CD4-positive, alpha-beta T cell treated with Interferon gamma for 1 hour (primary cell): ENCODE measurements at regions not wholly inside any gene's neighbourhood (a gene's known extent, or its start where the extent isn't known, plus 50 kb on each side); places are given as distances from the start of the nearest gene placed in this dataset.
"Not testable (repeated sequence)": the region's sequence is repeated elsewhere in the genome, so short reads cannot be mapped to it uniquely, and the experiment has no call there.

Experiments used
- DNase-seq: peaks from one replicate; pipeline ENCODE4 v3.0.0-alpha.2; 2020

DNA sequence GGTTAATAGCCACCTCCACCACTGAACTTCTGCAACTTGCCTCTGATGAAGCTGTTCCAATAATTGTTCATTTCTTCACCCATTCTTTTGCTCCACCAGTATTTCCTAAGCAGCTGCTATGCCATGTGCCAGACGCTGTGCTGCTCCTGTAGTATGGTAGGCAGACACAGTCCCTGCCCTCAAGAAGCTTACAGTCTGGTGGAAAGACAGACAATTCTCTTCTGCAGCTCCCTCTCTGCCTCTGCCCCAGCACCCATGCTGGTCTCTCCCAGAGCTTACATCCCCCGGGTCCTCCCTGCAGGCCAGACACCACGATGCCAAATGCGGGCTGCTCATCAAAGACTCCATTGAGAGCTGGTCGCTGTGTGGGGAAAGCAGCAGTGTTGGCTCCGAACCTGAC, 111.6 kb upstream of the ESRRB start:
- no peak for DNase-seq

DNA sequence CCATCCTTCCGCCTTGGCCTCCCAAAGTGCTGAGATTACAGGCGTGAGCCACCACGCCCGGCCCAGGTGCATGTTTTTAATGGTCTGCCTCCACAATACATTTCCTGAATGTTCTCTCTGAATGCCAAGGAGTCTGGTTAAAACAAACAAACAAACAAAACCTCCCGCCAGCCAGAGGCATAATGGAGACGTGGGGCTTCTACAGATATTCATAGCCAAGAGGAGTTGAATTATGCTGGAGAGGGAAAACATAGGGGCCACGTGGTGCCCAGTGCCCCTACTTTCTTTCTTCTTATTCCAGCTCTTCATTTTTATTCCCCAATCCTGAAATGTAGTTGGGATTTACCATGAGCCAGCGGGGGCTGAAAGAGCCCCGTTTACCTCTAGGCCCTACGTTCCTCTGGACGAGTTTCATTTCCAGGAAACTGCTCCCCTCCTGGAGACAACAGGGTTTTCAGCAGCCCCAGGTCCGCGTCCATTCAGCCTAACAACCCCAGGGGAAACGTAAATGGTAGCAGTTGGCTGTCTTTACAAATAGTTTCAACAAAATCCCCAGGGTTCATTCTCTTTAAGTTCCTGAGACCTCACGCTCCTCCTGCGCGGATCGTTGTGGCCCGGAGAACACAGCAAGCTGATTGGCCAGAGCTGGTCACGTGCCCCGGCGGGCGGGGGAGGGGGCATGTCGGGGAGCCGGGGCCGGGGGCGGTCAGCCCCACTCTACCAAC, 108.5 kb upstream of the ESRRB start:
- peak; percentile 4 for DNase-seq

DNA sequence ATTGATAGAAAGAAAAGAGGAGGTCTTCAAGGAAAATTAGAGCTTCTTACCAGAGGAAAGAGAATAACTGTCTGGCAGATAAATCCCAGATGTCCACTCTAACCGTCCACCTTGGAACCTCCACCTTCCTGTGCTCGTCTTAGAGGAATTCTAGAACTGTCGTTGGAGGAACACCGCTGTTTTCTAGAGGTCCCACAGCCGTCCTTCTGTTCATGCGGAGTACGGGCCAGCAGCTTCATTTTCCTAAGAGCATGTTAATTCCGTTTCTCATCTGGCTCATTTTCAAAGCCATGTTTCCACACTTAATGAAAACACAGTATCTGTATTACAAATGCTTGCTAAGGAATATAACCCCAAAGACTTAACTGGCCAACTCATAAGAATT, 107.9 kb upstream of the ESRRB start:
- no peak for DNase-seq

DNA sequence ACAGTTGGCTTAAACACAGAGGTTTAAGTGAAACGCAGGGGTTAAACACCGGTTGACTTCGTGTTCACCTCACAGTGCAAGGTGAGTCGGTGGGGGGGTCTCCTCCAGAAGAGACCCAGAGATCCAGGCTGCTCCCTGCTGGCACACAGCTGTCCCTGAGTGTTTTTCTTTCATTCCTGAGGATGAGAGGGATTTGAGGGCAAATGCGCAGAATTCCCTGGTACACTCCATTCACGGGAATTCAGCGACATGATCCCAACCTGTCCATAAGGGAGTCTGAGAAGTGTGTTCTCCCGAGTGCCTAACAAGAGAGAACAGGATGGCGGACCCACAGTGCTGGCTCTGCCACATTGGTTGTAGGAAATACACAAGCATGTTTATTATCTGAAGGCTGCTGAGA, 107.2 kb upstream of the ESRRB start:
- DNase-seq: no peak

DNA sequence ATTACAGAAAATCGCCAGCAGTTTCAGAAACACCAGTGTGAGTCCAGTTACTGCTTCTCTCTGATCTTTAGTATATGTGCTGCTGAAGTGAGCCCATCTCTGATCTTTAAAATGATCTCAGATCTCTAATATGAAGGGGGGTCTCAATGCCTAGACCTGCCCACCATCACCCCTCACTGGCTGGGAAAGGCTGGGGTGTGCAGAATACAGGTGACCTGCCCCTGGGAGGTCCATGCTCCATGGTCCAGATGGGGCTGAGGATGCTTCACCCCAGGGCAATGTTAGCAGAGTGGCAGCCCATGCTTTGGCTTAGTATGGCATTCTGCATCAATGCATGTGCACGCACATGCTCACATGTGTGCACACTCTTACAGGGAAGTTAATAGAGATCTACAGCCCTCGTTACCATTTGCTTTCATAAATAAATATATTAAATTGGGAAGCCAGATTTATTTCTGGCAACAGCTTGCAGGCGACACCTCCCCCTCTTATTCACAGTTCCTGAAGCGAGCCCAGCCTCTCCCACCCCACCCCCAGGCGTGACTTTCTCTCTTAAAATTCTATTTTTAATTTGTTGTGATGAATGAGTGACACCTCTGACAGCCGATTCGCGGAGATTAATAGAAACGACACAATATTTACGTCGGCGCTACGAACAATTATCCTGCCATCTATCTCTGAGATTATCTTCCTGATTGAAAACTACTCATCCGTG, 104.7 kb upstream of the ESRRB start:
- no peak for DNase-seq

DNA sequence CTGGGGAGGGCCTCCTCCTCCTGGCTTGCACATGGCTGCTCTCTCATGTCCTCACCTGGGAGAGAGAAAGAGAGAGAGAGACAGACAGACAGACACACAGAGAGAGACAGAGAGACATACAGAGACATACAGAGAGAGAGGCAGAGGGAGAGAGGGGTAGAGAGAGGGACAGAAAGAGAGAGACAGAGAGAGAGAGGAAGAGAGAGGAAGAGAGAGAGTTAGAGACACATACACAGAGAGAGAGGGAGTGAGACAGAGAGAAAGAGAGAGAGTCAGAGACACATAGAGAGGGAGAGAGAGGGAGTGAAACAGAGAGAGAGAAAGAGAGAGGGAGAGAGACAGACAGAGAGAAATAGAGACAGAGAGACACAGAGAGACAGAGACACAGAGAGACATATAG, 103.6 kb upstream of the ESRRB start:
- no peak for DNase-seq

DNA sequence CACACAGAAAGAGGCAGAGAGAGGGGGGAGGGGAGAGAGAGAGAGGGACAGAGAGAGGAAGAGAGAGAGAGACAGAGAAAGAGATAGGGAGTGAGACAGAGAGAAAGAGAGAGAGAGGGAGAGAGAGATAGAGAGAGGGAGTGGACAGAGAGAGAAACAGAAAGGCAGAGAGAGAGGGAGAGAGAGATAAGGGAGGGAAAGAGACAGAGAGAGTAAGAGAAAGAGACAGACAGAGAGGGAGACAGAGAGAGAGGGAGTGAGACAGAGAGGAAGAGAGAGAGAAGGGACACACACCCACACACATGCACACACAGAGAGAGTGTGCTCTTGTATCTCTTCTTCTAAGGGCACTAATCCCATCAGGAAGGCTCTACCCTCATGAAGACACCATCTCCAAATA, 103.2 kb upstream of the ESRRB start:
- no peak for DNase-seq

DNA sequence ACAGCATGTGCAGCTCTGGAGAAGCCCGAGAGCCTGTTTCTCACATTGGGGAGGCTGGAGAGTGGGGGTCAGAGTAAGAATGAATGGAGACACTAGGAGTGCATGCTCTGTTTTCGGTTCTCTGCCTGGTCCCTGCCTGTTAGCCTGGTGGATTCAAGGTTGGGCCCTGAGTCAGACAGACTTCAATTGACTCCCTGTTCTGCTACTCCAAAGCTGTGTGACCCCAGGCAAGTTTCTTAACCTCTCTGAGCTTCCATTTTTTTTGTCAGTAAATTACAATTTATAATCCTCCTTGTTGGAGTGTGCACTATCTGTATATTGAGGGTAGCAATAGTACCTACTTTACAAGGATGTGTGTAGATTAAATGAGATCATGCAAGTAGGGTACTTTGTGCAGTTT, 102.6 kb upstream of the ESRRB start:
- no peak for DNase-seq

DNA sequence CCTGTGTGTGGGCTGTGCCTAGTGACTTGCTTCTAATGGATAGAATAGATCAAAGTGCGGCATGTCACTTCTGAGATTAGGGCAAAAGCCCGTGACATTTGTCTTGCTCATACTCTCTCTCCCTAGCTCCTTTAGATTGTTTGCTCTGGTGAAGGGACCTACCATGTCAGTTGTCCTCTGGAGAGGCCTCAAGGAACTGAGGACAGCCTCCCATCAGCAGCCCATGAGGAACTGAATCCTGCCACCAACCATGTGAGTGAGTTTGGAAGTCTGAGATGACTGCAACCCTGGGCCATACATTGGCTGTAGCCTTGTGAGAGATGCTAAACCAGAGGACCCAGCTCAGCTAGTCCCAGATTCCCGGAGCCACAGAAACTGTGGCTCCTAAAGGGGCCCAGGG, 101.6 kb upstream of the ESRRB start:
- DNase-seq: no peak

DNA sequence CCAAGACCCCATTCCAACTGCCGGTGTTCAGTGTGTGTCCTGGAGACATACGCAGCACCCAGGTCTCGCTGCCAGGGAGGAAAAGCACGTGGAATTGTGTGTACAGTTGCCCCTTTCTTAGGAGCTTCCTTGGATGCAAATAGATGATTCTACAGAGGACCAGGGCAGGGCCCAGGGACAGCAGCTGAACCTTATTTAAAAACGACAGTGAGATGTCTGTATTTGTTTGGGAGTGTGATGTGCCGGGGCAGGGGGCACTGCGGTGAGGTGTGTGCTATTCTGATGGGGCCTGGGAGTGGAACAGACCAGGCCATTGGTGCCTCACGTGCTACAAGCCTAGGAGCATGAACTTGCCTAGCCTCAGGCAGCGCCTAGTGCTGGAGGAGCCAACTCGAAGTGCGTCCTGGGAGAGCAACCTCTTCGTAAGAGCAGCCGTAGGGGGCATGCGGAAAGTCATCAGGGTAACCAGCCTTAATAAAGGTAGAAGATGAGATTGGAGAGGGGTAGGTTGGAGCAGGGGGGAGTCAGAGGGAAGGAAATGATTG, 98.3 kb upstream of the ESRRB start:
- no peak for DNase-seq

DNA sequence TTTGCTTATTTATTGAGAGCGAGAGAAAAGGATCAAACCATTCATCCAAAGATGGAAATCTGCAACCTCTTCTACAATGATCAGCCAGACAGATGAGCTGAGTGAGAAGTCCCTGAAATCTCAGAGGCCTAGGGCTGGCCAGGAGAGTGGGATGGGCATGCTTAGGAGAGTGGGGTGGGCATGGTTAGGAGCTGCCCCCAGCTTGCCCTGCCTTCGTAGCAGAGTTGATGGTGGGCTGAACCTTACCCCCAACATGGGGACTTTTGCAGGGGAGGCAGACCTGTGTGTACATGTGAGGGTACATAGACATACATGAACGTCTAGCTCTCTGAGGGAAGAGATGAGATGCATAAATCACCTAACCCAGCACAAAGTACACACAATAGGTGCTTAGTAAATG, 95.7 kb upstream of the ESRRB start:
- no peak for DNase-seq

DNA sequence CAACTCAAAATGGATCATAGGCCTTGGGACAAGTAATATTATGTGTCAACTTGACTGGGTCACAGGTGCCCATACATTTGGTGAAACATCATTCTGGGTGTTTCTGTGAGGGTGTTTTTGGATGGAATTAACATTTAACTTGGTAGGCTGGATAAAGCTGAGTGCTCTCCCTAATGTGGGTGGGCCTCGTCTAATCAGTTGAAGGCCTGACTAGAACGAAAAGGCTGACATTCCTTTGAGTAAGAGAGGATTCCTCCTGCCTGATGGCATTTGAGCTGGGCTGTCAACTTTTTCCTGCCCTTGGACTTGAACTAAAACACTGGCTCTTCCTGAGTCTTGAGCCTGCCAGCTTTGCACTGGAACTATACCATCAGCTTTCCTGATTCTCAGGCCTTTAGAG, 93.4 kb upstream of the ESRRB start:
- no peak for DNase-seq

DNA sequence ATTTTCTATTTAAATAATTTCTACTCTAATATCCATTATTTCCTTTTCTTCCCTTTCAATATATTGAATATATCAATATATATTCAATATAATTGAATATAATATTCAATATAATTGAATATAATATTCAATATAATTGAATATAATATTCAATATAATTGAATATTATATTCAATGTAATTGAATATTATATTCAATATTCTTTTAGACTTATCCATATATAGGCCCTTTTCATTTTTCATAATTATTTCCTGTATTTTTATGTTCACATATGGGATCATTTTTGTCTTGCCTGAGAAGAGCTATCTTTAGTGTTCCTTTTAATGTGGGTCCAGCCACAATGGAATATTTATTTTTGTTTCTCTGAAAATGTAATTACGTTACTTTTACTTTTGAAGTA, 88.9 kb upstream of the ESRRB start:
- DNase-seq: no peak

DNA sequence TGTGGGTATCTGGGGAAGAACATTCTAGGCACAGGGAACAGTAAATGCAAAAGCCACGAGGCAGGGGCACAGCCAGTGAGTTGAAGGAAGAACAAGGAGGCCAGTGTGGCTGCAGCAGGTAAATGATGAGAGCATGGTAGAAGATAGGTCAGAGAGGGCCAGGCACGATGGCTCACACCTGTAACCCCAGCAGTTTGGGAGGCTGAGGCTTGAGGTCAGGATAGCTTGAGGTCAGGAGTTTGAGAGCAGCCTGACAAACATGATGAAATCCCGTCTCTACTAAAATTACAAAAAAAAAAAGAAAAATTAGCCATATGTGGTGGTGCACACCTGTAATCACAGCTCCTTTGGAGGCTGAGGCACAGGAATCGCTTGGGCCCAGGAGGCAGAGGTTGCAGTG, 86.7 kb upstream of the ESRRB start:
- DNase-seq: no peak

DNA sequence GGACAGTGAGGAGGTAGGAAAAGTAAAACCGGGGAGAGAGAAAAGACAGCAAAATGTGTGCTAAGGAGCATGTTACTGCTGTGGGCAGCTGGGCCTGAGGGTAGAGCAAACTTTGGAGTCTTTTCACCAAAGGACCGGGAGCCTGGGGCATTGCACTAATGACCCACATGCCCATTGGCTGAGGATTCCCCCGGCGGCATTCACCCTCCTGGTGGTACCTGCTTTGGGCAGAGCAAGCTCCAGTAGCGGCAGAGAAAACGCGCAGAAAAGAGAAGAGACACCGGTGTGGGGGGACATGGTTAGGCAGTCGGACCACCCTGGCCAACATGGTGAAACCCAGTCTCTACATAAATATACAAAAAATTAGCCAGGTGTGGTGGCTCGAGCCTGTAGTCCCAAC, 83.4 kb upstream of the ESRRB start:
- DNase-seq: no peak

DNA sequence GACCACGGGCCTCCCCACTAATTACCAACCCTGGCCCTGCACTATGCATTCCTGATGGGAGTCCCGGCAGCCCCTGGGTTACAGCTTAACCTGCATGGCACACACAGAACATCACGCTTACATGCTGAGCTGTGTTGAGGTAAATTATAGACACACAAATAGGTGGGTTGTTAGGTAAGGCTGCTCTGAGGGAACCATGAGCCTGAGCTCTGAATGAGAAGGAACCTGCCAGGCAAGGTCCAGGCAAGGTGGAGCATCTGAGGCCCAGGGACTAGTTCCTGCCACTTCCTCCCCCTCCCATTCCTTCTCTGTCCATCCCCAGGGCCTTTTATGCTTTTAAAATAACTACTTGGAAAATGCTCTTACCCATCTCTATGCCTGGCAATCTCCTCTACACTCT, 82.7 kb upstream of the ESRRB start:
- no peak for DNase-seq

DNA sequence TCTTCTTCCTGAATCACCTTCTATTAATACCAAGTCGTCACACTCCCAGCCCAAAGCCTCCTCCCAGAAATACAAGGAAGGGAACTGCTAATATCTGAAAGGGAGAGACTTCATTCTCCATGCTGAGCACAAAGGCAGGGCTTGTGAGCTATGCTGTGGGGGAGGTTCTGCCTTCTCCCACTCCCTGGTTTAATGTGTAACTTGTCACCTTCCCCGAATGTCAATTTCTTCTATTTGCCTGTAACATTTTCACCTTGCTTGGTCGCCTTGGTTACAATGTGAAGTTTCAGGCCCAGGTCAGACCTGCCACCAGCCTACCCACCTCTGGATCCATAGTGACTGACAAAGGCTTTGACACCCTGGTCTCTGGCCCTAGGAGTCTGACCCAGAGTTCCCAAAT, 82.0 kb upstream of the ESRRB start:
- no peak for DNase-seq

DNA sequence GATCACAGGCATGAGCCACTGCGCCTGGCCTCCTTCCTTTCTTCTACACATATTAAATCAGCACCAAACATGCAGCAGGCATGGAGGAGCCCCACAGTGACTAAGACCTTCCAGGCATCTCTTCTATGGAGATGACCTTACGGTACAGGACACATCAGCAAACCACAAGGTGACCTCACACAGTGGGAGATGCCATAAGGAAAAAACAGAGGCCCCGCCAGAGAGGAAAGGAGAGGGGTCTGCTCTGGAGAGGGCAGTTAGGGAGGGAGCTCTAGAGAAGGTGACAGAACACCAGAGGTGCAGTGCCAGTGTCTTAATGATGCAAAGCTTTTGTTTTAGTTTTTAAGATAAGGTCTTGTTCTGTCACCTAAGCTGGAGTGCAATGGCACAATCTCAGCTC, 81.1 kb upstream of the ESRRB start:
- no peak for DNase-seq

DNA sequence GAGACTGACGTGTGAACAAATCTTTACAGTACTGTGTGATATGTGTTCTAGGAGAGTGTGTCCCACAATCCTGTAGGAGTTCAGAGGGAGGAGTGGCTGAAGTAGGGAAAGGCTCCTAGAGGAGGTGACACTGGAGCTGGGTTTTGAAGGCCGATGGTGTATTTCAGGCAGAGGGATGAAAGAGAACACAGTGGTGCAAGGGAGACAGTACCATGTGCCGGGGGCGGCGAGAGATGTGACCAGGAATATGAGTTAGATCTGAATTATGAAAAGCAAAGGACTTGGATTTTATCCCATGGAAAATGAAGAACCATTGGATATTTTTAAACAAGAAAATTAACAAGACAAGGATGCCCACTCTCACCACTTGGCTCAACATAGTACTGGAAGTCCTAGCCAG, 77.0 kb upstream of the ESRRB start:
- DNase-seq: no peak

DNA sequence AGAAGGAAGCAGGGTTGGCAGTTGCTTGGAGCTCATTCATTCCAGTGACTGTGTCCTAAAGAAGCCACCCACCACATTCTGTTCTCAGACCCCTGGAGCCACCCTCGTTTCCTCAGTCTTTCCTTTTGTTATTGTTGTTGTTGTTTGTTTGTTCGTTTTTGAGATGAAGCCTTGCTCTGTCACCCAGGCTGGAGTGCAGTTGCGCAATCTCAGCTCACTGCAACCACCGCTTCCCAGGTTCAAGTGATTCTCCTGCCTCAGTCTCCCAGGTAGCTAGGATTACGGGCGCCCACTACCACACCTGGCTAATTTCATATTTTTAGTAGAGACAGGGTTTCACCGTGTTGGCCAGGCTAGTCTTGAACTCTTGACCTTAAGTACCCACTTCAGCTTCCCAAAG, 72.7 kb upstream of the ESRRB start:
- DNase-seq: not testable (repeated sequence)

DNA sequence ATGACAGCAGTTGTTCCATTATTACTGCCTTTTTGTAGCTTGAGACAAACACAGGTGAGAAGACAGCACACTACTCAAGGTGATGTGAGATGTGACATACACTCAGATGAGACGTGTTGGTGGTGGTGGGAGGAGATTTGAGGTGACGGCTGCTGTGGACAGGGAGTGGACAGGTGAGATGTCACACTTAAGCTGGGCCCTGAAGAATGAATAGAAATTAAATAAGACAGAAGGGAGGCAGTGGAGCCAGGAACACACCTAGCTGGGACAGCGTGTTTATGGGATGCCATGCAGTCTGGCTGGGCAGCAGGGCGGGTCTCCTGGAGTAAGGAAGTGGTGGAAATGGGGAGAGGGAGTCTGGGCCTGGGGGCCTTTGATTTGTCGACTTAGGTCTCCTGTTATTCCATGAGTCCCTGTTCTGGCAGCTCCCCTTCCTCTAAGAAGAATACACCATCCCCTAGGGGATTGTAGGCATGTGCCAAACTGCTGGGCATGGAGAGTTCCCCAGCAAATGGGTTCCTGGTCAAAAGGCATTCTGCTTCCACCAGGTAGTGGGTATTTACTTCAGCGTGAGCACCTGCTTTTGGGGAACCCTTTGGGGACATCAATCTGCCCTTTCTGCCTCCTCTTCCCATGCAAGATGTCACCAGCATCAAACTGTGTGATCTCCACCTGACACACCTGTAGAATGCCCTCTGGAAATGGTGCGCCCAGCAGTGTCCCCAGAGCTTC, 71.2 kb upstream of the ESRRB start:
- no peak for DNase-seq

DNA sequence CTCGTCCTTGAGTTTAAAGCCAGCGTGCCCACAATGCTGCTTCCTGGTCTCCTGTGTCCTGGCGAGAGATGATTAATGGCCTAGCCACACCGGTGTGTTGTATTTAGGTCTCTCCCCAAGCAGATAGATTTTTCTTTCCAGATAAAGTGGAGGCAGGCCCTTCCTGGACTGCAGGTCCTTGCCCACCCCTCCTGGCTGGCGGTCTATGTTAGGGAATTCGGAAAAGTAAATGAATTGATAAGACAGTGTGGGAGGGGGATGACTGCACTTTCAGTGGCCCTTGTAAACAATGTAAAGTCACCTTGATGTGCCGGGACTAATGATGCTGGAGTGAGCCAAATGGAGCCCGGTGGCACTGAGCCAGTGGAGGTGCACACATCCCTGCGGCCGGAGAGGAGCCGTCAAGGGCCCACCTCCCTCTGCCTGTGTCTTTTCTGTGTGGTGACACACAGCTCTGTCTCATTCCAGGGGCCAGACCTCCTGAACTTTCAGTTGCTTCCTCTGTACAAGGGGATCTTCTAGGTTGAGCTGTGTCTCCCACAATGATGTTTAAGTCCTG, 70.6 kb upstream of the ESRRB start:
- DNase-seq: no peak

DNA sequence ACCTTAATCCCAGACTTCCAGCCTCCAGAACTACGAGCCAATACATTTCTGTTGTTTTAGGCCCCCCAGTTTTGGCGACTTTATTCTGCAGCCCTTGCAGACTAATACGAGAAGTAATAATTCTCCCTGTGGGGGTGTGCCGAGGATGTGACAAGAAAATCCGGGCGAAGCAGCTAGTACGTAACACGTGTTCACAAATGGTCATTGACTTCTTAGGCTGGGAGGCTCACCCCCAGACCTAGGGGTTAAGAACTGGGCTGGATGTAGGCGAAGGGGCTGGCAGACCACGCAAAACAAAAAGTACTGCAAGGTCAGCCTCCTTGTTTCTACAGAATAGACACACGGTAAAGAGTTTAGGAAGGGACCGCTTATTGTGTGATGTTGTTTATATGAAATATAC, 69.8 kb upstream of the ESRRB start:
- DNase-seq: no peak
